Kidney epithelial cell (primary cell): ENCODE measurements at regions not wholly inside any gene's neighbourhood (a gene's known extent, or its start where the extent isn't known, plus 50 kb on each side); places are given as distances from the start of the nearest gene placed in this dataset.

Source experiments
- DNase-seq: peaks from one replicate; pipeline ENCODE4 v3.0.0-alpha.2; 2010; ENCODE audit warnings: low read depth
- H3K27me3 ChIP-seq: 2 replicates; pipeline ENCODE4 v1.6.0; 2011; ENCODE audit warnings: low read length; ENCODE audit not compliant: control insufficient read depth, insufficient read depth
- H3K36me3 ChIP-seq: 2 replicates; pipeline ENCODE4 v1.5.1; 2011; ENCODE audit warnings: low read length; ENCODE audit not compliant: control insufficient read depth, insufficient read depth
- H3K4me3 ChIP-seq: 2 replicates; pipeline ENCODE4 v1.5.1; 2011; ENCODE audit warnings: low read depth, mild to moderate bottlenecking, control low read depth, low read length
- TF ChIP-seq, protein P1 (sequence below): IDR thresholded peaks from 2 replicates; pipeline ENCODE4 v1.5.1; 2011; ENCODE audit warnings: mild to moderate bottlenecking, moderate library complexity, low read length, control low read depth, inconsistent platforms; ENCODE audit not compliant: insufficient read depth, poor library complexity, severe bottlenecking

DNA sequence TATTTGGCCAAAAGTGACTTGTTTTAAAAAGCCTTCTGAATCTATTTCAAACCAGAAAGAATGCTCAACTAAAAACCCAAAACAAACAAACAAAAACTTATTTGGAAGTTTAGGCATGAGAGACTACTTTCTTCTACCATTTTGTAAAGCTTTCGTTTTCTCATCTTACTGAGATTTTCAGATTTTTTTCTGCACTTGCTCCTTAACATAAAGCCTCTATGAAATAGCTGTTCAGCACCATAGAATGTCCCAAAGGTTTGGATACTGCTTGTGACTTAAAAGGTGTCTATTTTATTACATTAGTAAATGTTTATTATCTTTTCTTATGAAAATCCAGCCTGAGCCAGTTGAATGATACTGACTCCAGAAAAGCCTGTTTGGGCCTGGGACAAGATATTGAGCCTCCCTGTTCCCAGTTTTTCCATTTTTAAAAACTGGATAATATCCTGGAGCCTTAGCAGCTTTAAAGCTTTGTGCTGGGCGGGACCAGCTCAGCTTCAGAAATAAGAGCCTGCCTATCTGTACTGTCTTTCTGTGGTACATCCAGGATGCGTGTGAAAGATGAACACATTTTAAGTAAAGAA is 292.6 kb downstream of the ZSWIM6 start:
- TF ChIP-seq, protein P1, sequence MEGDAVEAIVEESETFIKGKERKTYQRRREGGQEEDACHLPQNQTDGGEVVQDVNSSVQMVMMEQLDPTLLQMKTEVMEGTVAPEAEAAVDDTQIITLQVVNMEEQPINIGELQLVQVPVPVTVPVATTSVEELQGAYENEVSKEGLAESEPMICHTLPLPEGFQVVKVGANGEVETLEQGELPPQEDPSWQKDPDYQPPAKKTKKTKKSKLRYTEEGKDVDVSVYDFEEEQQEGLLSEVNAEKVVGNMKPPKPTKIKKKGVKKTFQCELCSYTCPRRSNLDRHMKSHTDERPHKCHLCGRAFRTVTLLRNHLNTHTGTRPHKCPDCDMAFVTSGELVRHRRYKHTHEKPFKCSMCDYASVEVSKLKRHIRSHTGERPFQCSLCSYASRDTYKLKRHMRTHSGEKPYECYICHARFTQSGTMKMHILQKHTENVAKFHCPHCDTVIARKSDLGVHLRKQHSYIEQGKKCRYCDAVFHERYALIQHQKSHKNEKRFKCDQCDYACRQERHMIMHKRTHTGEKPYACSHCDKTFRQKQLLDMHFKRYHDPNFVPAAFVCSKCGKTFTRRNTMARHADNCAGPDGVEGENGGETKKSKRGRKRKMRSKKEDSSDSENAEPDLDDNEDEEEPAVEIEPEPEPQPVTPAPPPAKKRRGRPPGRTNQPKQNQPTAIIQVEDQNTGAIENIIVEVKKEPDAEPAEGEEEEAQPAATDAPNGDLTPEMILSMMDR, result no peak

DNA sequence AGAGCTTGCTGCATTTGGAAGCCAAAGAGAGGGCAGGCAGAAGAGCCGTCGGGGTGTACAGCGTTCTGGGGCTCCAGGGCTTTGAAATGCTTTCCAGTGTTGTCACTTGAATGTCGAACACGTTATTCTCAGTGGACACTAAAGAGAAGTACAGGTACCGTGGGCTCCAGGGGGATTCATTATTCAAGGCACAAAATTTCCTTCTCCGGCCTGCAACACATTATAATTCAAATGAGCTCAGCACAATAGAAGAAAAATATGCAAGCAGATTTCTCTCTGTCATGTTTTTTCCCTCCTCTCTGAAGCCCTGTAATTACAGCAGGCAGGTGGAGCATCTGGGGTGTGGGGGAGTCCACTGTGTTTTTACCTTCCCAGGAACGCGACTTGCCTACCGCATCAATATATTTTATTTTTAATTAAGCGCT is 293.1 kb downstream of the ZSWIM6 start:
- peak overlapping the region; percentile 40 for H3K4me3 ChIP-seq

More for the DNA sequence above, 292.6 kb downstream of the ZSWIM6 start:
- no peak for DNase-seq
- Histone ChIP-seq H3K27me3 (no peaks in the 10 kb centered on the region), H3K4me3 (no peak overlapping the region), H3K36me3 (no peaks in the 10 kb centered on the region)

DNA sequence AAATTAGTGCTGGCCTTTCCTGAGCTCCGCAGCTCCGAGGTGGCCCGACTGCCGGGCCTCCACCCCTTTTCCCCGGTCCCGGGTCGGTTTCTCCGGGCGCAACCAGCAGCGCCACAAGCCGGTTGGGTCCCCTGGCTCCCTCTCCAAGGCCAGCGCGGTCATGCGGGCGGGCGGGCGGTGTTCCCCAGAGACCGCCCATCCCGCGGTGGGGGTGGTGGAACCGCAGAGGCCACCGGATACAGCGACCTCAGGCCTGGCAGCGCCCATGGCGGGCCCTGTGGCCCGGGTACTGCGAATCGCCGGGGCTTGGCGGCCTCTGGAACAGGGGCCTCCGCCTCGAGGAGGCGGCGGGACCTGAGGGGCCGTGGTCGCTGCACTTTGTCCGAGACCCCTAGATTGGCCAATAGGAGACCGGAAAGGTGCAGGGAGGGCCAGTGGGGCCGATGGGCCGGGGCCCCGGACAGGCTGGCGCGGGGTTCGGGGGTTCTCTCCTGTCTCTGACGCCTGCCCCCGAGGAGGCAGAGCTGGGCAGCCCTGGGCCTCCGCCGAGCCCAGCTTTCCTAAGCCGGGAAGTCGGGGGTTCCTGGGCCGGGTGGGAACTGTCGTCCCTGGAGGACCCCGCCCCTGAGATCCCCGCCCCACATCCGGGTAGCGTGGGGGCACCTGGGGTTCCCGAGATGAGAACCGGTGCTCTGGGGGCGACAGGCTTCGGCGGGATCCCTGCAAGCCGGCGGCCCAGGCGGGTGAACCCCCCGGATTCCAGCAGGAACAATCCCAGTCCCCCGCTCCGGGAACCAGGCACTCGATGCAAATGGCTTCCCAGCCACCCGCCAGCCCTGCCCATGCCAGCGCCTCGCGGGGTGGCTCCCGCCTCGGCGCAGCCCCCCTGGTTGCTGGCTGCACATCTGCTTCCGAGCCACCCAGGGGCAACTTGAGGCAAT is 293.9 kb downstream of the ZSWIM6 start:
- H3K4me3 ChIP-seq, result peak overlapping the region; percentile 40
- DNase-seq, result no peak
- TF ChIP-seq, protein P1, result no peak
- H3K27me3 ChIP-seq, result no peaks in the 10 kb centered on the region
- no peaks in the 10 kb centered on the region for H3K36me3 ChIP-seq

More for the DNA sequence above, 293.1 kb downstream of the ZSWIM6 start:
- DNase-seq, result no peak
- no peaks in the 10 kb centered on the region for H3K27me3 ChIP-seq
- TF ChIP-seq, protein P1, result no peak
- H3K36me3 ChIP-seq, result no peaks in the 10 kb centered on the region

DNA sequence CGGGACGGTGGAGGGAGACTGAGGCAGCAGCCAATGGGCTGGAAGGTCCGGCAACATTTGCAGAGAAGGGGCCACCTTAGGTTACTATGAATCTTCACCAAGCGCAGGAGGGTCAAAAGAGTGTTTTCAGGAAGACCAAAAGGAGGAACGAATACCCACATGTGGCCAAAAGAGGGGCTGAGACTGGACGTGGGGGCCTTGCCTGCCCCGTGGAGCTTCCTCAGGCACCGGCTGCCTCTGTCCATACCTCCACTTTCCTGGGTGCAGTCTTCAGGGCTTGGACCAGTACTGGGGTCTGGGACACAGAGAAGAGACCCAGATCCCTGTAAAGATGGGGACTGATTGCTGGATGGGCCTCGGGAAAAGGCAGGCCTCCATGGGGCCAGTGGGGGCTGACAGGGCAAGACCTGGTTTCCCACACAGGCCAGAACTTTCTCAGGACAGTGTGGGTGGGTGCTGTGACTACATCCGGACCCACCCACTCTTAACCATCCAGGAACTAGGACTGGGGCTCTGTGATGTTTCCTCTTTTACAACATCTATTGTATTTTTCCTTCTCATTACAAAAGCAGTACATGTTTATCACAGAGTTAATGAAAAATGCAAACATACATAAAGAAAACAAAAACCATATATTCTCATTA is 294.7 kb downstream of the ZSWIM6 start:
- Histone ChIP-seq H3K36me3 (no peaks in the 10 kb centered on the region), H3K4me3 (peak overlapping the region; percentile 40), H3K27me3 (no peaks in the 10 kb centered on the region)
- no peak for DNase-seq
- TF ChIP-seq, protein P1, result no peak

DNA sequence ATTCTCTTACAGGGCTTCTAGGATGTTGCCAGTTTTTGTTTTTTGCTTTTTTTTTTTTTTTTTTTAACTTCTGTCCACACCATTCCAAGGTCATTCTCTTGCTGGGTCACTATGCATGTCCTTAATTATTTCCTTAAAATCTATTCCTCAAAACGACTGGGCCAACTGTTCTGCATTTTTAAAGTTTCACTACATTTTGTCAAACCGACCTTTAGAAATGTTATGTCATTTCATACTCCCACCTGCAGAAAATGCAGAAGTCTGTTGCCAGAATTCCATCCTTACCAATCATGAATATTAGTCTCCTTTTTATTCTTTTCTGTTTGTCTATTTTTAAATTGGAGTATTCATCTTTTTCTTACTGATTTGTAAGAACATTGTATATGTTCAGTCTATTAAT is 295.5 kb downstream of the ZSWIM6 start:
- Histone ChIP-seq H3K27me3 (no peaks in the 10 kb centered on the region), H3K4me3 (no peak overlapping the region), H3K36me3 (no peaks in the 10 kb centered on the region)
- DNase-seq, result no peak
- TF ChIP-seq, protein P1, result no peak
